DMS114 treated with DMSO at 0.1 percent for 48 hours (cell line): ENCODE measurements at regions not wholly inside any gene's neighbourhood (a gene's known extent, or its start where the extent isn't known, plus 50 kb on each side); places are given as distances from the start of the nearest gene placed in this dataset.
"Not testable (repeated sequence)": the region's sequence is repeated elsewhere in the genome, so short reads cannot be mapped to it uniquely, and the experiment has no call there.

Experiments used
- DNase-seq: peaks from one replicate; lab custom pipeline; 2025; ENCODE audit not compliant: unreplicated experiment; lab: John Stamatoyannopoulos, UW

DNA sequence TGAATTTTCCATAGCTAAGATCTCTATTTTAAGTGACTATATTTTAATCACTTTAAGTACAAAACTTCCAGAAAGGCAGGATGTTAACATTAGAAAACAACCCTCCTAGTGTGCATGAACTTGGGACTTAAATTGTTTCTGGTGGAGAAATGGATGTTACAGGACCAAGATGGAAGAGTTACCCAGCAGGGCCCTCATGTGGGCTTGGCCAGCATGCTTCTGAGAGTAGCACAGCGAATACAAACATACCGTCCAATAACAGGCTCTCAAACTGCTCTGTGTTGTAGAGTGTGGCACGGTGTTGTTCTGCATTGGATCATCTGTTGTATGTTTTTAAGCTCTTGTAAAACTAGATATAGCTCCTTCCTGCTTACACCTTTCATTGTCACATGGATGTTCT, 346.1 kb upstream of the SMIM21 start:
- no peak for DNase-seq

DNA sequence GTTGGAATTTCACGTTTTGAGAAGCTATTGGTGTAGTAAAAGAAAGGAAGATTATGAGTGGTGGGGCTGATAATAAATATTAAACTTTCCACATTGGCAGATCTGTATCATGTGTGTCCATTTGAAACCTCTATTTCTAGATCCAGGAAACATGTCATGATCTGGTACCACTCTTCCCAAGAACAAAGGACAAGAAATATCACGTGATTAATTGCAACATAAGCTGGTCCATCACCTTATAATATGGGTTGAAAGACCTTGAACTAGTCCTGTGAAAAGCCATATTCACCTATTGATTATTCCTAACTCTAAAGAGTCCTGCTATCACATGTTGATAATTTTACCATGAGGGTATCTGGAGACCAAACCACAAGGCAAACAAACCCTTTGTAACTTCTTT, 335.3 kb upstream of the SMIM21 start:
- DNase-seq, result no peak

DNA sequence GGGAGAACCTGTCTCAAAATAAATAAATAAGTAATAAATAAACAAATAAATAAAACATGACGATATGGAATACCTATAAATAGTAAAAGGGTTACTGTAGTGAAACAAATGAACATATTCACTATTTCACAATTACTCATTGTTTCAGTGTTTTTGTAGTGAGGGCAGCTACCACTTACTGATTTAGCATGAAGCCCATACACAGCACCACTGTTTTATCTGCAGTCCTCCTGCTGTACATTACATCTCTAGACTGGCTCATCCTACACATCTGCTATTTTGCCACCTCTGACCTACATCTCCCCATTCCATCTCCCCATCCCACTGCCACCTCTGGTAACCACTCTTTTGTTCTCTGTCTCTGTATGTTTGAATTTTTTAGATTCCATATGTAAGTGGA, 332.7 kb upstream of the SMIM21 start:
- DNase-seq, result no peak

DNA sequence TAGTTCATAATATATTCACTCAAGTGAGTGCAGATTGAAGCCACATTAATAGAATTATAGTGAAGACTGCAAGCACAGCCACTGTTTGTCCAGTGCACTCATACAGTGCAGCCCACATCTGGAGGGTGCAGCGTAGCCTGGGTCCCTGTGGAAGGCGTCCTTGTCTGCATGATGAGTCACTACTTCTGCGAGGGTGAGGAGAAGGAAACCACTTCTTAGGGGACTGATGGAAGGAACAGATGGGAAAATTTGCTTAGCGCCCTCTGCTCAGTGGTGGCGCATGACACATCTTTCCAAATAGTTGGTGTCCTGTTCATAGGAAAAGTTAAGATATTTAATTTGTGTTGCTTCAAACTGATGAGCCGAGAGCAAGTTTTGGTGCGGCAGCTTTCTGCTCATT, 330.4 kb upstream of the SMIM21 start:
- no peak for DNase-seq

DNA sequence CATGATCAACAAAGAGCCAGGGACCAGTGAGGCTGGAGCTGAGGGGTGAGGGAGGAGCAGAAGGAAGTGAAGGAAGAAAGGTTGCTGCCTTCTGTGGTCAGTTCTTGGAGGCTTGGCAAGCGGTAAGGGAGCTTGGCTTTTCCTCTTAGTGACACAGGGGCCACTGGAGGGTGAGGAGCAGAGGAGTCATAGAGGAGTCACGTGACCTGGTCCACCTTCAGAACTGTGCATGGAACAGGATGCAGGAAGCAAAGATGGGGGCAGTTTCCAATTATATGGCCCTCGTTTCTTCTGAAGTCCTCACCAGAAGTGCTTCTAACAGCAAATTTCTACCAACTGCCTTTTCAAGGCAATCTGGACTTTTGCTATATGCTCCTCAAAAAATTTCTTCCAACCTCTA, 326.9 kb upstream of the SMIM21 start:
- DNase-seq, result no peak

DNA sequence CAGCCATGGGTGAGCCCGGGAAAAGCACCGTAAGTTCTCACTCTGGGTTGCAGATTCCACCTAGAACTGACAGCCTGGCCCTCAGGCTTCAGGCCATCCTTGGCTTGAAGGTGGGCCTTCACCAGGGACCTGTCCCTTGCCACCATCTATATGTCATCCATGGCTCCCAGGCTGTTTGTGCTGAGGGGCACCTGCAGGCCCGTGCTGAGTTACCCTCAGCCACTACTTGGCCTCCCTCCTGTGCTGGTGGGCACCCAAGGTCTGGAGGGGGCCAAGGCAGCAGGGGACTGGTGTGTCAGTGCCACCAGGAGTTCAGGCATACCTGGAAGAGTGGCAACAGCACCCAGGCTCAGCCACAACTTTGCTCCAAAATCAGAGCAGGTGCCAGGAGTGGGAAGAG, 326.2 kb upstream of the SMIM21 start:
- no peak for DNase-seq

DNA sequence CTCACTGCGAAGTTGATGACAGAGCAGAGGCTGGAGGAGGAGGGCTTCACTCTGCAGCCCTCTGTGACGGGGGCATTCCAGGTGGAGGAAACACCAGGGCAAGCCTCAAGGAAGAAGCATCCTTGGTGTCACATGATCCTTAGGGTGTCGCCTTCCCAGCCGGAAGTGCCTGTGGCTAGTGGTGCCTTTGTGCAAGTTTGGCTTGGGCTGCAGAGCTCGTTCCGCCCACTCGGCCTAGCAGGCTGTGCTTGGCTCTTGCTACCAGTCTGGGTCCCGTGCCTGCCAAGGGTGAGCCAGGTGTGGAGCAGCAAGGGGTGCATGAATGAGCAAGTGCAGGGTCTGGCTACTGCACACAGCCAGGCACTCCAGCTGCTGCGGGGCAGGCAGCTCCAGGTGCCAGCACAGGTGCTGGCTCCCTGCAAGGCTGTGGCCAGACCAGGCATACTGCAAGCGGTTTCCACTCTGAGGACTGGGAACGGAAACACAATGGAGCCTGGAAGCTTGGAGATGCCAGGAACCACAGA, 325.3 kb upstream of the SMIM21 start:
- DNase-seq, result no peak

DNA sequence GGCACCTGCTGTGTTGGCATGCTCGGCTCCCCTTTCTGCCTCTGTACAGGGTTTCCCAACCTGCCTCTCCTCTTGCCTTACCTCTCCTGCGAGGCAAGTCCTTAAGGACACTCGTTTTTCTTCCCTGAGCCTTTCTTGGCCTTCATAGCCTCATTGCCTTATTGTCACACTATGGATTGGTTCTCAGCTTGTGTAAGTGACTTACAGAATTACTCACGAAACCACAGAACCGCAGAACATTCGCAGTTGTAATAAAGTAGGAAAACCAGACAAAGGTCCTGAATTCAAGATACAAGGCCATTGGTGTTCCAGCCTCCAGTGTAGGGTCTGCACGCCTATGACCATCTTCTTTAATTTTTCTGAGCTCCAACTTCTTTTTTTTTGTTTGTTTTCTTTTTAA, 317.6 kb upstream of the SMIM21 start:
- DNase-seq, result no peak

DNA sequence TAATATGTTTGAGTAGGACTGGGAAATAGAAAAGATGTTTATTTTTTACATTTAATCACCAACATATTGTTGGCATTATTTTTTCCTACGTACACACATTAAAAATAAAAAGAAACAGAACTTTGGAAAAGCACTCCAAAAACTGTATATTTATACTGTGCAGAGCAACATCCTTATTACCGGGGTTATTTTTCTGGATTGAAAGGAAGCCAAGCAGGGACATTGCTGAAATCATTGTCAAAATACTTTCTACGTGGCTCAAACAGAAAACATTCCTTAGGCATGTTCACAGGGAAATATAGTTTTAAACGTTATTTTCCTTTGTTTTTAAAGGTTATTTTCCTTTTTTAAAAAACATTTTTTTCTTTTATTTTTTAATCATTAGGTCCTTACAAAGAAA, 315.0 kb upstream of the SMIM21 start:
- no peak for DNase-seq

DNA sequence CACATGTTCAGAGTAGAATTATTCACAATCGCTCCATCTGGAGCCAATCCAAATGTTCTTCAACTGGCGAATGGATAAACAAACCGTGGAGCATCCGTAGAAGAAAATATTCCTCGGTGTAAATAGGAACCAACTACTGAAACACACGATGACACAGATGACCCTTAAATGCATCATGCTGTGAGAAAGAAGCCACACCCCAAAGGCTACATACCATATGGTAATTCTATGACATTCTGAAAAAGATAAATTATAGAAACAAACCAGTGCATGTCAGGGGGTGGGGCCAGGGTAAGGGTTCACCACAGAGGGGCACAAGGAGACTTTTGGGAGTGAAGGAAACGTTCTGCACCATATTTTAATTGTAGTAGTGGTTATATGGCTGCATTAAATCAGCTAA, 312.2 kb upstream of the SMIM21 start:
- DNase-seq, result no peak

DNA sequence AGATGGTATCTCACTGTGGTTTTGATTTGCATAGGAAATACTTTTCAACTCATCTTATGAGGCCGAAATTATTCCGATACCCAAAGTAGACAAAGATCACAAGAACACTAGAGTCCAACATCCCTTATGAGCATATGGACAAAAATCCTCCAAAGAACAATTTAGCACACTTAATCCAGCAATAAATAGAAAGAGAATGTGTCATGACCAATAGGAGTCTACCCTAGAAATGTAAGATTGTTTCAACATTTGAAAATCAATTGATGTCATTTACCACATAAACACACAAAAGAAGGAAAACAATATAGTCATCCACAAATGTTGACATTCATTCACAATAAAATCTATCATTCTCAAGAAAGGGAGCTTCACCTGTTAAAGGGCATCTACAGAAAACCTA, 307.8 kb upstream of the SMIM21 start:
- DNase-seq, result no peak

DNA sequence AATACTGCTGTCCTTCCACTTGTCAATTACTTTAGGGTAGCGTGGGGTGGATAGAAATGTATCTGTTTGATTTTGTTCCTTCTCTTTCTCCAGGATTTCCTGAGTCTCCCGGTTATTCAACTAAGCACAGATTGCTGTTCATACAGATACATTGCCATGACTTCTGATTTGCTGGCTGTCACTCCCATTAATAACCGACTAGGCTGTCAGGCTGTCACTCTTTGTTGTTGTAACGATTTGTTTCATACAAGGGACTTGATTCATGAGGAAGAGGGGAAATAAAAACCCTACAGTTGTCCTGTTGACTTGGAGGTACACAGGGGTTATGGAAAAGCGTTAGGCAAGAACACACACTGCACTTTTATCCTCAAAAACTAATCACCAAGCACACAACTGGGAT, 302.7 kb upstream of the SMIM21 start:
- DNase-seq, result no peak

DNA sequence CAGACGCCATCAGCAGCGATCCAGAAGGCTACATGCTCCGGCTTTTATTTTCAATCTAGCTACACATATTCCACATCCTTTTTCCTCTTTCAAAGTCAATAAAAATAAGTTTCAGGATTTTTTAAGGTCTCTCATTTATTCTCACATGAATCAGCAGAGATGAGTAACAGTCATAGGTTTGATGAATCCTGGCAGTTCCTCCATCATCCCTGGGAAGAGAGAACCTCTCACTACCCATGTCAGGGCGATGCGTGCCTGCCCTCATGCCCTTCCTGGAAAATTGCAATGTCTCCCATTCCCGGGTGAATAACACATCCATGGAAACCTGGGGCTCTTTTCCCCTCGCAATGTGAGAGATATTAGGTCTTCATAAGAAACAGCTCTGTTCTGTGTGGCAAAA, 301.1 kb upstream of the SMIM21 start:
- DNase-seq, result no peak

DNA sequence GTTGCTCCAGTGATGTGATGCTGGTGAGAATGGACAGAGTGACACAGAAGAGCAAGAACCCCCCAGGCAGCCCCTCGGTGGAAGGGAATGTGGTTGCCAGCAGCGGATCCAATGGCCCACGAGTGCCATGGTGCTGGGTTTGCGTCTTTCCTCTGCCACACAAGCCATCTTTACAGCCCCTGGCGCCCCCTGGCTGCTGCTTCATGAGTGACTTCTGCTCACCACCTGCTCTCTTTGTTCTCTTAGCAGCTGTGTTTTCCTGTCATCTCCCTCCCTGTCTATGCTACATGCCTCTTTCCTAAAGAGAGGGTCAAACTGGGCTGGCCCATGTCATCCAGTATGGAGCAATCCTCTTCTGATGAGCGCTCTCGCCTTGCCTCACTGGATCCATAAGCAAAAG, 300.0 kb upstream of the SMIM21 start:
- DNase-seq, result no peak

DNA sequence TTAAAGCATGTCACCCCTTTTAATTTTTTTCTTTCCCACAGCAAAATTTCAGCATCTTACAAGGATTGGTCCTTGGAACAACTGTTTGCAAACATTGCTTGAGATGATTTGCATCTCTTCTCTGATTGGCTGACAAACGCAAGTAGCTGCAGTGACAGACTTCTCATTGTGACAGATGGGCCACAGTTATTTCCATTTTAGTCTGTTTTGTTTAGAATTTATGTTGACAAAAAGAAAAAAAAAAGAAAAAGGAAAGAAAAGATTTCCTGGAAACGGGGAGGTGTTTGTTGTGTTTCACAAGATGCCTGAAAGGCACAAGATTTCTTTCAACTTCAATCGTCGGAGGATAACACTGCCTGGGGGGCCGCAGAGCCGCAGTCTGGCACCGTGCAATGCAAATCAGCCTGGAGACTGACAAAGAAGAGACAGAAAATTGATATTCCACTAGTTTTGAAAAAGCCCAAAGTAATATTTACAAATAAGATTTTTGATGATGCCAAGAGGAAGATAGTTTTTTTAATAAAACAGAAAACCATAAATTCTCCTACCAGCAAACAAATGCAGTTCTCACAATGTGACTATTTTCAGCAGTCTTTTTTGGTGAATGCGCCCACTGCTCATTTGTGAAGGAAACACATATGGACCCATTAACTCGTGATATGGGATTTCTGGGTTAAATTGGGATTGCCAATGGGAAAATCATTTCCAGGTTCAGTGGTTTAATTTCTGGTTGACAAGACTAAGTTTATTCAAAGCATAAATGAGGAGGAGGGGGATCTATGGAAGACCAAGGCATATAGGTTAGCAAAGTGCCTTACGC, 296.2 kb upstream of the SMIM21 start:
- DNase-seq, result no peak

DNA sequence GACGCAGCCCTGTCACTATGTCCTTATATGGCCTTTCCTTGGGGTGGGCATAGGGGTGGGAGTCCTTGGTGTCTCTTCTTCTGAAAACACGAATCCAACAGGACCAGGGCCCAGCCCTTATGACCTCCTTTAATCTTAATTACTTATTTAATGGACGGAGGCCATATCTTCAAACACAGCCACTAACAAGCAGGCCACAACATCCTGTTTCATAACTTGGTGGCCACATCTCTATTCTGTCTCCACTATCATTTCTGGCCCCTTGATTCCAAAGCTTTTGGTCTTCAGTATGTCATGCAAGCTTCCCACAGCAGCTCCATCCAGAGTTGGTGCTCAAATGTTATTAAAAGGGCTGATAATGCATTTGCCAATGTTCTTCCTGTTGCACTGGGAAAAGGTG, 287.3 kb upstream of the SMIM21 start:
- no peak for DNase-seq

DNA sequence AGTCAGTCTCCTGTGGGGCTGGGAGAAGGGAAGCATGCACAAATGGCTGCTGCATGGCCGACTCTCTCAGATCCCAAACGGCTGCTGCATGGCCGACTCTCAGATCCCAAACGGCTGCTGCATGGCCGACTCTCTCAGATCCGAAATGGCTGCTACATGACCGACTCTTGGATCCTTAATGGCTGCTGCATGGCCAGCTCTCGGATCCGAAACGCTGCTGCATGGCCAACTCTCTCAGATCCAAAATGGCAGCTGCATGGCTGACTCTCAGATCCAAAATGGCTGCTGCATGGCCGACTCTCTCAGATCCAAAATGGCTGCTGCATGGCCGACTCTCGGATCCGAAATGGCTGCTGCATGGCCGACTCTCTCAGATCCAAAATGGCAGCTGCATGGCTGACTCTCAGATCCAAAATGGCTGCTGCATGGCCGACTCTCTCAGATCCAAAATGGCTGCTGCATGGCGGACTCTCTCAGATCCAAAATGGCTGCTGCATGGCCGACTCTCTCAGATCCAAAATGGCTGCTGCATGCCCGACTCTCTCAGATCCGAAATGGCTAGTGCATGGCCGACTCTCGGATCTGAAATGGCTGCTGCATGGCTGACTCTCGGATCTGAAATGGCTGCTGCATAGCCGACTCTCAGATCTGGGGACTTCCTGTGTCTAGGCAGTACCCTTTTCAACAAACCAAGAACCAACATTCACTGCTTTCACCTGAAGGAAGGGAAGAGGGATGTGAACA, 284.8 kb upstream of the SMIM21 start:
- not testable (repeated sequence) for DNase-seq

DNA sequence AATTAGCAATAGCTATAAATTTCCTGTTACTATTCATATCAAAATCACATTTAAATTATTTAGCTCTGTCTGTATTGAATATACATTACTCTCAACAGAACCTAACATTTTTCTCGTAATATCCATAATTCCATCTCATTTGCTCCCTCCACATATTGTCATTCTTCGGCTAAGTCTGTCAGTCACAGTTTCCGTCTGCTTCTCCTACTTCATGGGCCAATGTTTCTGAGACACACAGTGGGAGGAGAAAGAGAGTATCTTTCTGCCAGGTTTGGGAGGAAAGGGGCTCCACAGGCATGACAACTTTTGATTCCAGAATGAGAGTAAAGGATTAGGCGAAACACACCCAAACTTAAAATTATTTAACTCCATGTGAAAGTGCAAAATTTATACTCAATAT, 273.1 kb upstream of the SMIM21 start:
- no peak for DNase-seq

DNA sequence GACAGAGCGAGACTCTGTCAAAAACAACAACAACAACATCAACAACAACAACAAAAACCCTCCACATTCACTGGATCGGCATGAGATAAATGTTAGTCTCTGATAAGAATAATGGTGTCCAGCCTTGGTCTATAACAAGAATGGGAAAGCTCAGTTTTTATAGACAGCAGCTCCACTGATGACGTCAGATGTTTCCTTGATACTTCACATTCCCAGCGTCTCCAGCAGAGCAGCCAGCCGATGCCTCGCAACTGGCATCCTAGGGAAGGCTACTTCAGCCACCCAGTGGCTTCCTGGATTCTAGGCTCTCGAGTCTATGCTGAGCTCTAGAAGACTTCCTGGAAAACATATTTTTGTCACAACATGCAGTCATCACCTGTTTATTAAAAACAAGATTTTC, 271.4 kb upstream of the SMIM21 start:
- no peak for DNase-seq

DNA sequence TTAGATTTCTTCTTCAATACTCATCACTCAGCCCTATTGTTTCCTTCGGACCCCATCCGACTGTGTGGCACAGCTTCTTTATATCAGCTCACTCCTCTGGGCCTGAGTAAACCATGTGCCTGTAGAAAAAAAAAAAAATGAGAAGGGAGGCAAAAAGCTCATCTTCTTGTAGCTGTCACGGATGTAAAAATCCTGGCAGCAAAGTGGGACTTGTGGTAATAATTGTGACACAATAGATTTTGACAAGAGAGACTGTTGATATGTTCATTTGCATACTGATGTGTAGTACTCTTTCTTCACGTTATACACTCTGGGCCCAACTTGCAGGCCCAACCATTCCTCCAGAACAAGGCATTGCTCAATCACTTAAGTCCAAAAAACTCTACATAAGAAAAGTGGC, 270.0 kb upstream of the SMIM21 start:
- no peak for DNase-seq

DNA sequence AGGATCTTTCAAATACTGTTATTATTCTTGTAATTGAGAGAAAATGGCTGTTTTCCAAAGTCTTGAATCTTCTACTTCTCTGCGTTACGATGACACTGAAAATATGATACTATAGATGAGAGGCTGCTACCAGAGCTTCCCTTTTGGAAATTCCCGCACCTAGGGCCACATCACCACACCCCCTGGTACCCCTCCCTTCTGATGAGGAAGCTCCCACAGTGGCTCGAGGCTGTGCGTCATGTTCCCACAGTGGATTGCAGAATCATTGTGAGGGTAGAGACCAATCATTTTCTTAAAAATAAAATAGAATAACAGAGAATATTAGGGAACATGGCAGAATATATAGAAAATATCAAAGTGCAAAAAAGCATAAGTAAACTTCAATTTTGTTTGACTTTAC, 268.9 kb upstream of the SMIM21 start:
- DNase-seq, result no peak

DNA sequence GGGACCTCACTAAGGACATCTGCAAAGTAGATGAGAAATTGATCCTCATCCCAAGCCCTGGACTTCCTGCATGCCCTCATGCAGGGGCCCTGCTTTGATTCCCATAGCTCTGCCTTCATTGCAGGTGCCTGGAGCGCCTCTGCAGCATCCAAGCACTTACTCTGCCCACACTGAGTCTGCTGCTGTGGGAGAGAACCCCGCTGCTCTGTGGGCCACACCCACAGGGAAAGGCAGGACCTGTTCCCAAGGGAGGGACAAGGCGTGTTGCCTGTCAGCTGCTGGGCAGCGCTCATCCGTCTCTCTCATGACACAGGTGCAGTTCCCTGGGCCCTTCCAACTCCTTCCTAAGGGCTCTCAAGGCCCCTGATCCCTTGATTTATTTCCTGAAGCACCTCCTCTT, 266.8 kb upstream of the SMIM21 start:
- DNase-seq, result no peak

DNA sequence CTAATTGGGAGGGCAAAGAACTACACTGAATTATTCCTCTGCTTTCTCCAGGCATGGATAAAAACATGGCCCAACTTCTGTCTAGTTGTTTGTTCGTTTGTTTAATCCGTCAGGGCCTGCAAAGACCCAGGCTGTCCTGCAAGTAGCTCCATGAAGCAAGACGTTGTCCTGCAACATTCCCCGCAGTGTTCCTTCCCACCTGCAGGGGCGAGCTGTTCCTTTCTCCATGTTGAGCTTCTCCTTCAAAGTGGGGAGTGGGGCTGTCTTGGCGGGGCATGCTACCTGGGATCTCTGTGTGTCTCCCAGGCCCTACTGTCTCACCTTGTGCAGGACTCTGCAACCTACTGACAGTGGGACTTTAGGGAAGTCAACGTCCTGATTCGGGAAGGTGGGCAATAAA, 264.0 kb upstream of the SMIM21 start:
- no peak for DNase-seq
